PC-9 (cell line): ENCODE measurements at regions not wholly inside any gene's neighbourhood (a gene's known extent, or its start where the extent isn't known, plus 50 kb on each side); places are given as distances from the start of the nearest gene placed in this dataset.

Experiments
- BruUV-seq: library from RNA; stranded (reverse); fragments of 400-500 nt; replicated peaks from 2 replicates; lab custom pipeline; 2021; lab: Mats Ljungman, UMichigan
- CTCF ChIA-PET: fragments of 300-600 bp; sonication (Branson Sonifier 250); formaldehyde crosslinking; loops from one replicate; lab custom pipeline; 2022; ENCODE audit warnings: antibody characterized with exemption; lab: Charles Lee
- POLR2A ChIA-PET: fragments of 300-600 bp; sonication (Branson Sonifier 250); formaldehyde crosslinking; loops from one replicate; lab custom pipeline; 2022; ENCODE audit warnings: antibody characterized with exemption; ENCODE audit not compliant: unreplicated experiment; lab: Charles Lee
- DNase-seq, 2 experiments: peaks; one replicate each; pipeline versions ENCODE4 v3.0.0 to v3.0.0-alpha.2; 2015 to 2022; ENCODE audit warnings: mixed read lengths in 1 of 2
- H2AFZ ChIP-seq: fragments of 200-600 bp; sonication (generic); 2 replicates; pipeline ENCODE4 v1.8.1; 2017; ENCODE audit warnings: antibody characterized with exemption
- H3F3A ChIP-seq: fragments of 200-600 bp; sonication (generic); 2 replicates; pipeline ENCODE4 v1.8.1; 2017; ENCODE audit warnings: antibody characterized with exemption, mild to moderate bottlenecking, low read depth; ENCODE audit not compliant: insufficient read depth
- H3K27ac ChIP-seq: fragments of 200-600 bp; sonication (generic); 2 replicates; pipeline ENCODE4 v1.6.1; 2016; ENCODE audit warnings: mixed run types
- H3K27me3 ChIP-seq: fragments of 200-600 bp; sonication (generic); 2 replicates; pipeline ENCODE4 v1.6.1; 2016; ENCODE audit warnings: low read depth, mixed run types; ENCODE audit not compliant: insufficient read depth
- H3K36me3 ChIP-seq: fragments of 200-600 bp; sonication (generic); 2 replicates; pipeline ENCODE4 v1.6.1; 2016; ENCODE audit warnings: low read depth, mixed run types
- H3K4me1 ChIP-seq: fragments of 200-600 bp; sonication (generic); replicated peaks from 2 replicates; pipeline ENCODE4 v1.6.1; 2016; ENCODE audit warnings: mixed run types; ENCODE audit not compliant: insufficient read depth
- H3K4me2 ChIP-seq: fragments of 200-600 bp; sonication (generic); 2 replicates; pipeline ENCODE4 v1.6.1; 2017; ENCODE audit warnings: mixed run types
- H3K4me3 ChIP-seq: fragments of 200-600 bp; sonication (generic); 2 replicates; pipeline ENCODE4 v1.6.1; 2016; ENCODE audit warnings: mixed run types
- H3K79me2 ChIP-seq: fragments of 200-600 bp; sonication (generic); 2 replicates; pipeline ENCODE4 v1.6.1; 2017; ENCODE audit warnings: low read depth, mixed run types
- H3K9me2 ChIP-seq: fragments of 200-600 bp; sonication (generic); 2 replicates; pipeline ENCODE4 v1.8.1; 2017; ENCODE audit warnings: mild to moderate bottlenecking; ENCODE audit not compliant: insufficient read depth
- H3K9me3 ChIP-seq: fragments of 200-600 bp; sonication (generic); 2 replicates; pipeline ENCODE4 v1.8.1; 2016; ENCODE audit warnings: low read depth; ENCODE audit not compliant: insufficient read depth
- H4K20me1 ChIP-seq: fragments of 200-600 bp; sonication (generic); 2 replicates; pipeline ENCODE4 v1.8.1; 2017; ENCODE audit not compliant: insufficient read depth
- CTCF ChIP-seq: fragments of 200-600 bp; sonication (generic); conservative IDR thresholded peaks from 2 replicates; pipeline ENCODE4 v1.6.1; 2017; ENCODE audit warnings: mixed run types, antibody characterized with exemption, mild to moderate bottlenecking, moderate library complexity
- EZH2 ChIP-seq: fragments of 200-600 bp; sonication (generic); IDR thresholded peaks from 2 replicates; pipeline ENCODE4 v1.8.0; 2017; ENCODE audit warnings: antibody characterized with exemption, low read depth
- intact Hi-C: fragments of 100-400 bp; cut with micrococcal nuclease; formaldehyde crosslinking; loops from one replicate; pipeline ENCODE4 v1.10.0; 2022; ENCODE audit not compliant: unreplicated experiment

- Histone ChIP-seq H3K36me3 (no peaks in the 10 kb centered on the region), H3F3A (no peaks in the 10 kb centered on the region), H3K9me3 (no peaks in the 10 kb centered on the region), H4K20me1 (0 out of 2 replicates have a peak, but pooled peaks cover 4% of the 10 kb centered on the region), H3K27ac (no peak overlapping the region), H3K79me2 (no peaks in the 10 kb centered on the region), H2AFZ (no peak overlapping the region), H3K4me1 (no peaks in the 10 kb centered on the region), H3K9me2 (no peaks in the 10 kb centered on the region; the same call in 1 of the 2 replicates), H3K4me2 (no peak overlapping the region), H3K27me3 (peaks cover 43% of the 10 kb centered on the region), H3K4me3 (no peak overlapping the region)
- POLR2A ChIA-PET: no interaction called here
- intact Hi-C loops: no loop called here
- TF ChIP-seq CTCF: no peak
- no peak for TF ChIP-seq EZH2
- CTCF ChIA-PET: no interaction called here
- DNase-seq: no peak
- BruUV-seq: no TSS peak
Measured at GRCh38 chr5:6302075-6302474, 76.3 kb downstream of the MED10 start.

- Histone ChIP-seq H3K9me2 (no peaks in the 10 kb centered on the region; the same call in 1 of the 2 replicates), H3K27ac (no peak overlapping the region), H3F3A (no peaks in the 10 kb centered on the region), H3K36me3 (no peaks in the 10 kb centered on the region), H3K4me3 (no peak overlapping the region), H4K20me1 (no peaks in the 10 kb centered on the region), H3K4me1 (no peaks in the 10 kb centered on the region), H2AFZ (no peak overlapping the region), H3K79me2 (no peaks in the 10 kb centered on the region), H3K4me2 (no peak overlapping the region), H3K9me3 (no peaks in the 10 kb centered on the region), H3K27me3 (peaks cover 16% of the 10 kb centered on the region)
- intact Hi-C loops: no loop called here
- CTCF ChIA-PET: interaction anchor here (0.6 kb wide), 1 partner anchor 1675 kb away, joined by 5 read pairs; no protein-coding TSS in a partner anchor
- BruUV-seq: no TSS peak
- DNase-seq: no peak
- TF ChIP-seq EZH2: no peak
- no peak for TF ChIP-seq CTCF
- POLR2A ChIA-PET: no interaction called here
Measured at GRCh38 chr5:6296524-6296923, 81.8 kb downstream of the MED10 start.

- ChIA-PET CTCF (interaction anchor here (0.6 kb wide), 1 partner anchor 278 kb away, joined by 3 read pairs; no protein-coding TSS in a partner anchor), POLR2A (no interaction called here)
- no peaks in the 10 kb centered on the region for H4K20me1 ChIP-seq
- no peak overlapping the region for H3K27ac ChIP-seq
- no peak for DNase-seq
- no peaks in the 10 kb centered on the region for H3K79me2 ChIP-seq
- H3K36me3 ChIP-seq: no peaks in the 10 kb centered on the region
- TF ChIP-seq CTCF (peak; percentile 59), EZH2 (no peak)
- peaks cover 11% of the 10 kb centered on the region; the same call in 1 of the 2 replicates for H3K27me3 ChIP-seq
- H3K9me3 ChIP-seq: no peaks in the 10 kb centered on the region
- H3K4me3 ChIP-seq: no peak overlapping the region
- no peaks in the 10 kb centered on the region for H3K4me1 ChIP-seq
- no peak overlapping the region for H3K4me2 ChIP-seq
- H3K9me2 ChIP-seq: no peaks in the 10 kb centered on the region
- H3F3A ChIP-seq: no peaks in the 10 kb centered on the region
- intact Hi-C loops: loop anchor here (1.0 kb wide), 1 partner anchor 285 kb away; no protein-coding TSS in a partner anchor
- no TSS peak for BruUV-seq
- no peak overlapping the region for H2AFZ ChIP-seq
Measured at GRCh38 chr5:6291961-6292360, 86.4 kb downstream of the MED10 start.
